Ishikawa (cell line): ENCODE measurements at regions not wholly inside any gene's neighbourhood (a gene's known extent, or its start where the extent isn't known, plus 50 kb on each side); places are given as distances from the start of the nearest gene placed in this dataset.

Experiments used
- CEBPB ChIP-seq: IDR thresholded peaks from 2 replicates; pipeline ENCODE4 v1.6.1; 2012
- EP300 ChIP-seq: IDR thresholded peaks from 2 replicates; pipeline ENCODE4 v1.6.1; 2012; ENCODE audit warnings: borderline replicate concordance
- FOXM1 ChIP-seq: IDR thresholded peaks from 2 replicates; pipeline ENCODE4 v1.6.1; 2012; ENCODE audit warnings: low read depth, borderline replicate concordance
- RAD21 ChIP-seq: IDR thresholded peaks from 2 replicates; pipeline ENCODE4 v1.6.1; 2012; ENCODE audit warnings: low read depth
- TEAD4 ChIP-seq: IDR thresholded peaks from 2 replicates; pipeline ENCODE4 v1.6.1; 2012
- TF ChIP-seq, protein P1 (sequence below): IDR thresholded peaks from 2 replicates; pipeline ENCODE4 v1.6.1; 2012; ENCODE audit warnings: low read depth, mild to moderate bottlenecking
- TF ChIP-seq, protein P2 (sequence below): IDR thresholded peaks from 2 replicates; pipeline ENCODE4 v1.6.1; 2012

DNA sequence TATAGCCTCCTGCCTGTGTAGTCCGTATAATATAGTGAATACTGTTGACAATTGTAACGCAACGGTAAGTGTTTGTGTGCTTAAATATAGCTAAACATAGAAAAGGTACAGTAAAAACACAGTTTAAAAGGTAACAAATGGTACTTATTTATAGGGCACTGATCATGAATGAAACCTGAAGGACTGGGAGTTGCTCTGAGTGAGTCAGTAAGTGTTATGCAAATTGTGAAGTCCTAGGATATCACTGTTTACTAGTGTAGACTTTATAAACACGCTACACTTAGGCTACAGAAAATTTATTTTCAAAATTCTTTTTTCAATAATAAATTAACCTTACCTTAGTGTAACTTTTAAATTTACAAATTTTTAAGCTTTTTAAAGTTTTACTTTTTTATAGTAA is 1090.1 kb downstream of the CDH9 start:
- no peak for TF ChIP-seq FOXM1
- no peak for TF ChIP-seq EP300
- TF ChIP-seq CEBPB: no peak
- TF ChIP-seq, protein P1, sequence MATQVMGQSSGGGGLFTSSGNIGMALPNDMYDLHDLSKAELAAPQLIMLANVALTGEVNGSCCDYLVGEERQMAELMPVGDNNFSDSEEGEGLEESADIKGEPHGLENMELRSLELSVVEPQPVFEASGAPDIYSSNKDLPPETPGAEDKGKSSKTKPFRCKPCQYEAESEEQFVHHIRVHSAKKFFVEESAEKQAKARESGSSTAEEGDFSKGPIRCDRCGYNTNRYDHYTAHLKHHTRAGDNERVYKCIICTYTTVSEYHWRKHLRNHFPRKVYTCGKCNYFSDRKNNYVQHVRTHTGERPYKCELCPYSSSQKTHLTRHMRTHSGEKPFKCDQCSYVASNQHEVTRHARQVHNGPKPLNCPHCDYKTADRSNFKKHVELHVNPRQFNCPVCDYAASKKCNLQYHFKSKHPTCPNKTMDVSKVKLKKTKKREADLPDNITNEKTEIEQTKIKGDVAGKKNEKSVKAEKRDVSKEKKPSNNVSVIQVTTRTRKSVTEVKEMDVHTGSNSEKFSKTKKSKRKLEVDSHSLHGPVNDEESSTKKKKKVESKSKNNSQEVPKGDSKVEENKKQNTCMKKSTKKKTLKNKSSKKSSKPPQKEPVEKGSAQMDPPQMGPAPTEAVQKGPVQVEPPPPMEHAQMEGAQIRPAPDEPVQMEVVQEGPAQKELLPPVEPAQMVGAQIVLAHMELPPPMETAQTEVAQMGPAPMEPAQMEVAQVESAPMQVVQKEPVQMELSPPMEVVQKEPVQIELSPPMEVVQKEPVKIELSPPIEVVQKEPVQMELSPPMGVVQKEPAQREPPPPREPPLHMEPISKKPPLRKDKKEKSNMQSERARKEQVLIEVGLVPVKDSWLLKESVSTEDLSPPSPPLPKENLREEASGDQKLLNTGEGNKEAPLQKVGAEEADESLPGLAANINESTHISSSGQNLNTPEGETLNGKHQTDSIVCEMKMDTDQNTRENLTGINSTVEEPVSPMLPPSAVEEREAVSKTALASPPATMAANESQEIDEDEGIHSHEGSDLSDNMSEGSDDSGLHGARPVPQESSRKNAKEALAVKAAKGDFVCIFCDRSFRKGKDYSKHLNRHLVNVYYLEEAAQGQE: no peak
- no peak for TF ChIP-seq RAD21
- TF ChIP-seq, protein P2, sequence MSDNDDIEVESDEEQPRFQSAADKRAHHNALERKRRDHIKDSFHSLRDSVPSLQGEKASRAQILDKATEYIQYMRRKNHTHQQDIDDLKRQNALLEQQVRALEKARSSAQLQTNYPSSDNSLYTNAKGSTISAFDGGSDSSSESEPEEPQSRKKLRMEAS: no peak
- no peak for TF ChIP-seq TEAD4
